Stimulated activated CD8-positive, alpha-beta memory T cell treated with anti-CD3 and anti-CD28 coated beads, Interleukin-4, amount 100 ng/mL, for 1 hour (primary cell): ENCODE measurements at regions not wholly inside any gene's neighbourhood (a gene's known extent, or its start where the extent isn't known, plus 50 kb on each side); places are given as distances from the start of the nearest gene placed in this dataset.

ENCODE experiments used
- DNase-seq, 2 donors: peaks; one replicate each; pipeline ENCODE4 v3.0.0-alpha.2; 2020; ENCODE audit warnings: low read depth in 2 of 2, low spot score in 1 of 2

- DNase-seq = no peak
These were observed 450.4 kb upstream of the NR2F2 start for GRCh38 chr15:95880031-95880570.

GRCh38 chr15:95880630-95881029 is 449.9 kb upstream of the NR2F2 start:
- DNase-seq = no peak

- no peak for DNase-seq
These were observed 447.4 kb upstream of the NR2F2 start for GRCh38 chr15:95883064-95883463.

GRCh38 chr15:95884276-95884675 is 446.2 kb upstream of the NR2F2 start:
- DNase-seq = no peak

GRCh38 chr15:95887666-95888390 is 442.7 kb upstream of the NR2F2 start:
- DNase-seq = no peak

GRCh38 chr15:95888762-95889161 is 441.7 kb upstream of the NR2F2 start:
- DNase-seq = no peak

- no peak for DNase-seq
These were observed 436.0 kb upstream of the NR2F2 start for GRCh38 chr15:95894407-95894956.

GRCh38 chr15:95895508-95895907 is 435.0 kb upstream of the NR2F2 start:
- DNase-seq = no peak

- no peak for DNase-seq
These were observed 432.8 kb upstream of the NR2F2 start for GRCh38 chr15:95897651-95898050.

GRCh38 chr15:95898761-95899160 is 431.7 kb upstream of the NR2F2 start:
- no peak for DNase-seq

DNA sequence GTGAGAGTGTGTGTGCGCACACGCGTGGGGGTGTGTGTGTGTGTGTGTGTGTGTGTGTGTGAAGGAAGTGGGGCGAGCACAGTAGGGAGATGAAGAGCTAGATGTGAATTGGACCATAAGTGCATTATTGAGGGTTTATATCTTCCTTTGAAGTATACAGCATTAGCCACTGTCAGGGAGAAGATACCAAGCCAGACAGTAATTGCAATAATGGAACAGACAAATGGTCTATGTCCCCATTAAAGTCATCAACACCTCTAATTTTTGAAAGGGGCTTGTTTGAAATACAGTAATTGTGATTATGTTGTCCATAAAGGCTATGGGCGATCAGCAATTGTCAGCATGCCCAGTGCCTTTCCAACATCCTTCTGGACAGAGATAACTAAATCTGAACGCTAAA is 429.2 kb upstream of the NR2F2 start:
- no peak for DNase-seq

- DNase-seq = no peak
These were observed 427.9 kb upstream of the NR2F2 start for GRCh38 chr15:95902606-95903005.

GRCh38 chr15:95903352-95903751 is 427.1 kb upstream of the NR2F2 start:
- no peak for DNase-seq

DNA sequence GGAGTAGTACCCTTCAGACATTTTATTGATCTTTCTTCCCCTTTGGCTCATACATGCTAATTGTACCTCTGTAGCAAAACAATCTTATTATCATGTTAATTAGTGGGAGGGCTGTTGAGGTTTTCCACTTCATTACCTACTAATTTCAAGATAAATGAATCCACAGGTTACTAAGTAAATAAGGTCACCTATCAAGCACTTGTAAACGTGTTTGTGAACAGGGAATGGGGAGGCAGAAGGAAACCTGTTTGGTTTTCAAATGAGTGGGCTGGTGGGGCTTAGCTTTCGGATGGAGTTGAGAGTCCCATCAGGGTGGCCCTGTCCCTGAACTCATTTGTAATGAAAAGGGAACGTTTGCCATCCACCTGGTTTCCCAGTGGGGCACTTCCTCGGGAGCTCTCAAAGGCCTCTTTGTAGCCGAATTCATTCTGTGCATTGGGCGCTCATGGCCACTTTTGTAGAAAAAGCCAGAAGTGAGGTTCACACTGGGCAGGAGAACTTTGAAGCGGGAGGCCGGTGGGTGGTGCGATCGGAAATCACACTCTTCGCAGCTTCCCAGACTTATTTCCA is 419.8 kb upstream of the NR2F2 start:
- DNase-seq = no peak

DNA sequence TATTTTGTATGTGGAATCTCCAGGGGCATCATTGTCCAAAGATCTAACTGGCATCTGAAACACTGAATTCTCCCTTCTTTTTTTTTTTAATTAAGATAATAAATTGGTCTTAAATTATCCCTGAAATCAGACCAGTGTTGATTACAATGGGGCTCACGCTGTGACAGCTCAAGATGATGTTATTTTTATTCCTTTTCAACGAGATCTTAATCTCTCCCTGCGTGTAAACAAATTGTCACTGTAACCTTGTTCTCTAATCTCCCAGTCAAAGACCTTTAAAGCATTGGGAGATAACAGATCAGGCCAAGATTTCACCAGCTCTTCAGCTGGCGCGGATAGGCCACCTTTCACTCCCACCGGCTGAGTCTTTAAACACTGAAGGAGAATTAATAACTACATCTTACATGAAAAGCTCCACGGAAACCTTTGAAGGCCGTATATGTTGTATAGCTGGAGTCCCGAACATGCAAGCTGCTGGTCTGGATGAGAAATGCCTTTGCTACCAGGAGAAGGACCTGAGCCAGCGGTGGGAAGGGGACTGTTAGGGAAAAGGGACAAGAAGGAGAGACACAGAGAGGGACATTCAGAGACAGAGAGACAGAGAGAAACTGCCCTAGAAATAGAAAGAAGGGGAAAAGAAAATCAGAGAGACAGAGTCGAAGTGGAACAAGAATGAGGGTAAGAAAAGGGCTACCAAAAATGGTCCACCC is 418.8 kb upstream of the NR2F2 start:
- no peak for DNase-seq

DNA sequence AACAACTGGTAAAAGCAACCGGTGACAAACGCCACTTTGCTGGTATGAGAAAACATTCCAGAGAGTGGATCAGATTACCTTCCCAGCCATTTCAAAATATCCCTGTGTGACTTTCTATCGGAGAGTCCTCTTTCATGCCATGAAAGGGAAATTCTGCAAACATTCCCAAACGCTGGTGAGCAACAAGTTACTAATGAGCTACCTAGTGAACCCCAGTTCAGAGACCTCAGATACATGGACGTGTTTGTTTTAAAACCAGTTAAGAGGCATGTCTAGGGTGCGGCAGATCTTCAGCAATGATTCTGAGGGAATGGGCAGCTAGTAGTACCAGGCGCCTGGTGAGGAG is 418.2 kb upstream of the NR2F2 start:
- no peak for DNase-seq

- DNase-seq = no peak
These were observed 417.8 kb upstream of the NR2F2 start for GRCh38 chr15:95912728-95913127.

DNA sequence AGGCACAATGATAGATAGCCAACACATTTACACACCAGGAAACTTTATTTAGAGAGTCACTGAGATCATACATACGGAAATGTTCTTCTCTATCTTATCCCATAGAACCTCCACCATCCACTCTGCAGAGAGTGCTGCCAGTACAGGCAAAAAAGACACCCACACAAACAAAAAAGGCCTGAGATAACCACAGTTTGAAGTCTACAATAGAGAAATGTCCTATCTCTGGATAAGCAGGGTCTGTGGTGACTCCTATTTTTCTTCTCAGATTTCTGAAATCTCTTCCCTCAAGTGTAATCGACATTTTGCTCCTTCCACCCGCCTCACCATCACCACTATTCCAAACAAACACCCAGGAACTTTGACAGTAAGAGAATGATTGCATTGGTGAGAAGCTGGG is 413.9 kb upstream of the NR2F2 start:
- no peak for DNase-seq

GRCh38 chr15:95918525-95918924 is 412.0 kb upstream of the NR2F2 start:
- DNase-seq = no peak

- no peak for DNase-seq
These were observed 411.0 kb upstream of the NR2F2 start for GRCh38 chr15:95919460-95919859.

DNA sequence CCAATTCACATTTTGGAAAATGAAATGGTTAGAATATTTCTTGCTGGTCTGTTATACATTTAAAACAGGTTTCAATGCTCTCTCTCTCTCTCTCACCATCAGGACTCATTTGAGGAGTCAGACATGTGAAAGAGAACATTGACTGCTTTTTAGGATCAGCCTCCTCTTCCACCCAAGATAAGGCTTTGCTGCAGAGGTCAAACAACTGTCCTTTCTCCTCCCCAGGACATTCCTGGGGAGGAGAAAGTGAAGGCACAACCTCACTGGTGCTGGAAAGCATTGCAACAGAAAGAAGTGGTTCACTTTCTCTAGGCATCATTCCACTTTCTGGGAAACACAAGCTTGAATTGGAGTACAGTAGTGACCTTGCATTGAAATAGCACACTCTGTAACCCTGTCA is 409.1 kb upstream of the NR2F2 start:
- DNase-seq = no peak

GRCh38 chr15:95922431-95922830 is 408.1 kb upstream of the NR2F2 start:
- no peak for DNase-seq
